PC-9 (cell line): ENCODE measurements at regions not wholly inside any gene's neighbourhood (a gene's known extent, or its start where the extent isn't known, plus 50 kb on each side); places are given as distances from the start of the nearest gene placed in this dataset.

Experiments
- BruUV-seq: library from RNA; stranded (reverse); fragments of 400-500 nt; replicated peaks from 2 replicates; lab custom pipeline; 2021; lab: Mats Ljungman, UMichigan
- CTCF ChIA-PET: fragments of 300-600 bp; sonication (Branson Sonifier 250); formaldehyde crosslinking; loops from one replicate; lab custom pipeline; 2022; ENCODE audit warnings: antibody characterized with exemption; lab: Charles Lee
- POLR2A ChIA-PET: fragments of 300-600 bp; sonication (Branson Sonifier 250); formaldehyde crosslinking; loops from one replicate; lab custom pipeline; 2022; ENCODE audit warnings: antibody characterized with exemption; ENCODE audit not compliant: unreplicated experiment; lab: Charles Lee
- DNase-seq, 2 experiments: peaks; one replicate each; pipeline versions ENCODE4 v3.0.0 to v3.0.0-alpha.2; 2015 to 2022; ENCODE audit warnings: mixed read lengths in 1 of 2
- H2AFZ ChIP-seq: fragments of 200-600 bp; sonication (generic); 2 replicates; pipeline ENCODE4 v1.8.1; 2017; ENCODE audit warnings: antibody characterized with exemption
- H3F3A ChIP-seq: fragments of 200-600 bp; sonication (generic); 2 replicates; pipeline ENCODE4 v1.8.1; 2017; ENCODE audit warnings: antibody characterized with exemption, mild to moderate bottlenecking, low read depth; ENCODE audit not compliant: insufficient read depth
- H3K27ac ChIP-seq: fragments of 200-600 bp; sonication (generic); 2 replicates; pipeline ENCODE4 v1.6.1; 2016; ENCODE audit warnings: mixed run types
- H3K27me3 ChIP-seq: fragments of 200-600 bp; sonication (generic); 2 replicates; pipeline ENCODE4 v1.6.1; 2016; ENCODE audit warnings: low read depth, mixed run types; ENCODE audit not compliant: insufficient read depth
- H3K36me3 ChIP-seq: fragments of 200-600 bp; sonication (generic); 2 replicates; pipeline ENCODE4 v1.6.1; 2016; ENCODE audit warnings: low read depth, mixed run types
- H3K4me1 ChIP-seq: fragments of 200-600 bp; sonication (generic); replicated peaks from 2 replicates; pipeline ENCODE4 v1.6.1; 2016; ENCODE audit warnings: mixed run types; ENCODE audit not compliant: insufficient read depth
- H3K4me2 ChIP-seq: fragments of 200-600 bp; sonication (generic); 2 replicates; pipeline ENCODE4 v1.6.1; 2017; ENCODE audit warnings: mixed run types
- H3K4me3 ChIP-seq: fragments of 200-600 bp; sonication (generic); 2 replicates; pipeline ENCODE4 v1.6.1; 2016; ENCODE audit warnings: mixed run types
- H3K79me2 ChIP-seq: fragments of 200-600 bp; sonication (generic); 2 replicates; pipeline ENCODE4 v1.6.1; 2017; ENCODE audit warnings: low read depth, mixed run types
- H3K9me2 ChIP-seq: fragments of 200-600 bp; sonication (generic); 2 replicates; pipeline ENCODE4 v1.8.1; 2017; ENCODE audit warnings: mild to moderate bottlenecking; ENCODE audit not compliant: insufficient read depth
- H3K9me3 ChIP-seq: fragments of 200-600 bp; sonication (generic); 2 replicates; pipeline ENCODE4 v1.8.1; 2016; ENCODE audit warnings: low read depth; ENCODE audit not compliant: insufficient read depth
- H4K20me1 ChIP-seq: fragments of 200-600 bp; sonication (generic); 2 replicates; pipeline ENCODE4 v1.8.1; 2017; ENCODE audit not compliant: insufficient read depth
- CTCF ChIP-seq: fragments of 200-600 bp; sonication (generic); conservative IDR thresholded peaks from 2 replicates; pipeline ENCODE4 v1.6.1; 2017; ENCODE audit warnings: mixed run types, antibody characterized with exemption, mild to moderate bottlenecking, moderate library complexity
- EZH2 ChIP-seq: fragments of 200-600 bp; sonication (generic); IDR thresholded peaks from 2 replicates; pipeline ENCODE4 v1.8.0; 2017; ENCODE audit warnings: antibody characterized with exemption, low read depth
- intact Hi-C: fragments of 100-400 bp; cut with micrococcal nuclease; formaldehyde crosslinking; loops from one replicate; pipeline ENCODE4 v1.10.0; 2022; ENCODE audit not compliant: unreplicated experiment

GRCh38 chr10:65798133-65798532, 1127.7 kb upstream of the LRRTM3 start:
- no peaks in the 10 kb centered on the region for H3K79me2 ChIP-seq
- no peak overlapping the region for H3K27ac ChIP-seq
- no peaks in the 10 kb centered on the region for H3K4me1 ChIP-seq
- ChIA-PET CTCF (no interaction called here), POLR2A (no interaction called here)
- H2AFZ ChIP-seq: no peak overlapping the region
- TF ChIP-seq CTCF: no peak
- no peak for TF ChIP-seq EZH2
- H3K4me3 ChIP-seq: no peak overlapping the region
- intact Hi-C loops: no loop called here
- DNase-seq: no peak
- no TSS peak for BruUV-seq
- H3K9me2 ChIP-seq: no peaks in the 10 kb centered on the region
- H4K20me1 ChIP-seq: no peaks in the 10 kb centered on the region
- H3K9me3 ChIP-seq: no peaks in the 10 kb centered on the region
- H3K36me3 ChIP-seq: no peaks in the 10 kb centered on the region
- no peaks in the 10 kb centered on the region for H3F3A ChIP-seq
- no peak overlapping the region for H3K4me2 ChIP-seq
- no peaks in the 10 kb centered on the region for H3K27me3 ChIP-seq

- ChIA-PET POLR2A (no interaction called here), CTCF (no interaction called here)
- Histone ChIP-seq H3K36me3 (no peaks in the 10 kb centered on the region), H3K27ac (no peak overlapping the region), H4K20me1 (no peaks in the 10 kb centered on the region), H3K27me3 (no peaks in the 10 kb centered on the region), H2AFZ (no peak overlapping the region), H3K79me2 (no peaks in the 10 kb centered on the region), H3K4me1 (no peaks in the 10 kb centered on the region), H3K4me3 (no peak overlapping the region), H3K9me2 (no peaks in the 10 kb centered on the region), H3K9me3 (no peaks in the 10 kb centered on the region), H3F3A (no peaks in the 10 kb centered on the region), H3K4me2 (no peak overlapping the region)
- intact Hi-C loops: no loop called here
- TF ChIP-seq EZH2 (no peak), CTCF (no peak)
- no peak for DNase-seq
- no TSS peak for BruUV-seq
Observed at GRCh38 chr10:65802391-65802790, 1123.4 kb upstream of the LRRTM3 start.

- H3K36me3 ChIP-seq: no peaks in the 10 kb centered on the region
- no peak overlapping the region for H3K27ac ChIP-seq
- H2AFZ ChIP-seq: no peak overlapping the region
- CTCF ChIA-PET: no interaction called here
- intact Hi-C loops: no loop called here
- no peaks in the 10 kb centered on the region for H3K27me3 ChIP-seq
- no peaks in the 10 kb centered on the region for H3F3A ChIP-seq
- POLR2A ChIA-PET: no interaction called here
- DNase-seq: no peak
- no peak overlapping the region for H3K4me3 ChIP-seq
- no peaks in the 10 kb centered on the region for H3K9me2 ChIP-seq
- H3K4me1 ChIP-seq: no peaks in the 10 kb centered on the region
- no peaks in the 10 kb centered on the region for H3K9me3 ChIP-seq
- no peak for TF ChIP-seq CTCF
- TF ChIP-seq EZH2: no peak
- no peaks in the 10 kb centered on the region for H3K79me2 ChIP-seq
- no peak overlapping the region for H3K4me2 ChIP-seq
- BruUV-seq: no TSS peak
- no peaks in the 10 kb centered on the region for H4K20me1 ChIP-seq
Observed at GRCh38 chr10:65805511-65805910, 1120.3 kb upstream of the LRRTM3 start.
